PC-9 (cell line): ENCODE measurements at regions not wholly inside any gene's neighbourhood (a gene's known extent, or its start where the extent isn't known, plus 50 kb on each side); places are given as distances from the start of the nearest gene placed in this dataset.

Source experiments
- BruUV-seq: library from RNA; stranded (reverse); fragments of 400-500 nt; replicated peaks from 2 replicates; lab custom pipeline; 2021; lab: Mats Ljungman, UMichigan
- CTCF ChIA-PET: fragments of 300-600 bp; sonication (Branson Sonifier 250); formaldehyde crosslinking; loops from one replicate; lab custom pipeline; 2022; ENCODE audit warnings: antibody characterized with exemption; lab: Charles Lee
- POLR2A ChIA-PET: fragments of 300-600 bp; sonication (Branson Sonifier 250); formaldehyde crosslinking; loops from one replicate; lab custom pipeline; 2022; ENCODE audit warnings: antibody characterized with exemption; ENCODE audit not compliant: unreplicated experiment; lab: Charles Lee
- DNase-seq, 2 experiments: peaks; one replicate each; pipeline versions ENCODE4 v3.0.0 to v3.0.0-alpha.2; 2015 to 2022; ENCODE audit warnings: mixed read lengths in 1 of 2
- H2AFZ ChIP-seq: fragments of 200-600 bp; sonication (generic); 2 replicates; pipeline ENCODE4 v1.8.1; 2017; ENCODE audit warnings: antibody characterized with exemption
- H3F3A ChIP-seq: fragments of 200-600 bp; sonication (generic); 2 replicates; pipeline ENCODE4 v1.8.1; 2017; ENCODE audit warnings: antibody characterized with exemption, mild to moderate bottlenecking, low read depth; ENCODE audit not compliant: insufficient read depth
- H3K27ac ChIP-seq: fragments of 200-600 bp; sonication (generic); 2 replicates; pipeline ENCODE4 v1.6.1; 2016; ENCODE audit warnings: mixed run types
- H3K27me3 ChIP-seq: fragments of 200-600 bp; sonication (generic); 2 replicates; pipeline ENCODE4 v1.6.1; 2016; ENCODE audit warnings: low read depth, mixed run types; ENCODE audit not compliant: insufficient read depth
- H3K36me3 ChIP-seq: fragments of 200-600 bp; sonication (generic); 2 replicates; pipeline ENCODE4 v1.6.1; 2016; ENCODE audit warnings: low read depth, mixed run types
- H3K4me1 ChIP-seq: fragments of 200-600 bp; sonication (generic); replicated peaks from 2 replicates; pipeline ENCODE4 v1.6.1; 2016; ENCODE audit warnings: mixed run types; ENCODE audit not compliant: insufficient read depth
- H3K4me2 ChIP-seq: fragments of 200-600 bp; sonication (generic); 2 replicates; pipeline ENCODE4 v1.6.1; 2017; ENCODE audit warnings: mixed run types
- H3K4me3 ChIP-seq: fragments of 200-600 bp; sonication (generic); 2 replicates; pipeline ENCODE4 v1.6.1; 2016; ENCODE audit warnings: mixed run types
- H3K79me2 ChIP-seq: fragments of 200-600 bp; sonication (generic); 2 replicates; pipeline ENCODE4 v1.6.1; 2017; ENCODE audit warnings: low read depth, mixed run types
- H3K9me2 ChIP-seq: fragments of 200-600 bp; sonication (generic); 2 replicates; pipeline ENCODE4 v1.8.1; 2017; ENCODE audit warnings: mild to moderate bottlenecking; ENCODE audit not compliant: insufficient read depth
- H3K9me3 ChIP-seq: fragments of 200-600 bp; sonication (generic); 2 replicates; pipeline ENCODE4 v1.8.1; 2016; ENCODE audit warnings: low read depth; ENCODE audit not compliant: insufficient read depth
- H4K20me1 ChIP-seq: fragments of 200-600 bp; sonication (generic); 2 replicates; pipeline ENCODE4 v1.8.1; 2017; ENCODE audit not compliant: insufficient read depth
- CTCF ChIP-seq: fragments of 200-600 bp; sonication (generic); conservative IDR thresholded peaks from 2 replicates; pipeline ENCODE4 v1.6.1; 2017; ENCODE audit warnings: mixed run types, antibody characterized with exemption, mild to moderate bottlenecking, moderate library complexity
- EZH2 ChIP-seq: fragments of 200-600 bp; sonication (generic); IDR thresholded peaks from 2 replicates; pipeline ENCODE4 v1.8.0; 2017; ENCODE audit warnings: antibody characterized with exemption, low read depth
- intact Hi-C: fragments of 100-400 bp; cut with micrococcal nuclease; formaldehyde crosslinking; loops from one replicate; pipeline ENCODE4 v1.10.0; 2022; ENCODE audit not compliant: unreplicated experiment

GRCh38 chr2:226030788-226031646 lies 631.5 kb downstream of the NYAP2 start:
- Histone ChIP-seq H3K36me3 (no peaks in the 10 kb centered on the region), H3K4me1 (peaks cover 14% of the 10 kb centered on the region), H3K79me2 (no peaks in the 10 kb centered on the region), H3K27ac (peak overlapping the region; percentile 52), H3K27me3 (no peaks in the 10 kb centered on the region), H3F3A (peaks cover 26% of the 10 kb centered on the region), H2AFZ (peak overlapping the region; percentile 85), H4K20me1 (no peaks in the 10 kb centered on the region), H3K4me2 (peak overlapping the region; percentile 75), H3K9me3 (peaks cover 4% of the 10 kb centered on the region; the same call in 1 of the 2 replicates), H3K9me2 (no peaks in the 10 kb centered on the region), H3K4me3 (peak overlapping the region; percentile 63)
- CTCF ChIA-PET: no interaction called here
- DNase-seq: peak; percentile 49 to 65
- POLR2A ChIA-PET: interaction anchor here (0.7 to 0.8 kb wide), 2 partner anchors 106 to 989 kb away, joined by 3 read pairs; no protein-coding TSS in a partner anchor
- intact Hi-C loops: loop anchor here (5.0 kb wide), 1 partner anchor 666 kb away; no protein-coding TSS in a partner anchor
- no peak for TF ChIP-seq EZH2
- TF ChIP-seq CTCF: no peak
- BruUV-seq: no TSS peak

DNA sequence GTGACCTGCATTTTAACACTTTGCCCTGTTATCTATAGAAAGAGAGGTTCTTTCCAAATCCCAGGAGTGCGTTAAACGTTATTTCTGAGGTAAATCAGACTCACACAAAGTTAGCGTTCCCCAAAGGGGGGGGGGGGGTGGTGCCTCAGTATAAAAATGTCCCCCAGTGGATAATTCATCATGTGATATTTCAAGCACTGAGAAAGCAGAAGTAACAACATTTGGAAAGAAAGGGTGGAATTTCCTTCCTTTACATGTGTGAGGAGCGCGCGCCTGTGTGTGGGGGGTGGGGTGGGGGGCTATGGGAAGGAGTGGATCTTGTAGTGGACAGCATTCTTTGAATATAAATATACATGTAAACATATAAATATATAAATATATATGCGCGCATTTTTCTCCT lies 630.9 kb downstream of the NYAP2 start:
- no peak overlapping the region for H3K27ac ChIP-seq
- ChIA-PET CTCF (no interaction called here), POLR2A (interaction anchor here (0.7 to 0.8 kb wide), 2 partner anchors 107 to 989 kb away, joined by 3 read pairs; no protein-coding TSS in a partner anchor)
- H3F3A ChIP-seq: peaks cover 26% of the 10 kb centered on the region
- H3K4me1 ChIP-seq: peaks cover 14% of the 10 kb centered on the region
- DNase-seq: no peak
- H3K36me3 ChIP-seq: no peaks in the 10 kb centered on the region
- TF ChIP-seq EZH2 (no peak), CTCF (no peak)
- no peaks in the 10 kb centered on the region for H4K20me1 ChIP-seq
- H3K4me2 ChIP-seq: peak overlapping the region; percentile 75
- no peaks in the 10 kb centered on the region; the same call in 1 of the 2 replicates for H3K9me3 ChIP-seq
- H3K4me3 ChIP-seq: no peak overlapping the region
- no TSS peak for BruUV-seq
- no peaks in the 10 kb centered on the region for H3K79me2 ChIP-seq
- H3K27me3 ChIP-seq: no peaks in the 10 kb centered on the region
- H3K9me2 ChIP-seq: no peaks in the 10 kb centered on the region
- no peak overlapping the region for H2AFZ ChIP-seq
- intact Hi-C loops: loop anchor here (5.0 kb wide), 1 partner anchor 667 kb away; no protein-coding TSS in a partner anchor

DNA sequence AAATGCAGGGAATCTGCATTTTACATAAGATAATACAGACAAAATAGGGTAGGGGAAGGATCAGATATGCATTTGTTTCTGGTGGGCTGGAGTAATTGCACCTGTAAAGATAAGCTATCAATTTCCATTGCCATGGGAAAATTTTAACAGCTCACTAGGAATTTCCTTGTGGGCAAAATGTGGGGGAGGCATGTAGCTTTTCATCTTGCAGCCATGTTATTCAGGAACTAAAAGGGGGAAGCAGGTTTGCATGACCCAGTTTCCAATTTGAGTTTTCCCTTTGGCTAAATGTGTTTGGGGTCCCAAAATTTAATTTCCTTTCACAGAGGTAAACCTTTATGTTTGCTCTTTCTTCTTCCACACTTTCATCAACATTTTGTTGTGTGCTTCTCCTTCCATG lies 624.4 kb downstream of the NYAP2 start:
- no TSS peak for BruUV-seq
- ChIA-PET POLR2A (no interaction called here), CTCF (no interaction called here)
- H3K79me2 ChIP-seq: no peaks in the 10 kb centered on the region
- no peaks in the 10 kb centered on the region for H3F3A ChIP-seq
- intact Hi-C loops: no loop called here
- H3K4me2 ChIP-seq: no peak overlapping the region
- no peak for TF ChIP-seq CTCF
- no peak for TF ChIP-seq EZH2
- H3K27ac ChIP-seq: no peak overlapping the region
- H3K4me3 ChIP-seq: no peak overlapping the region
- H3K4me1 ChIP-seq: peaks cover 6% of the 10 kb centered on the region
- no peaks in the 10 kb centered on the region for H3K27me3 ChIP-seq
- no peak for DNase-seq
- H3K36me3 ChIP-seq: no peaks in the 10 kb centered on the region
- no peak overlapping the region for H2AFZ ChIP-seq
- peaks cover 3% of the 10 kb centered on the region; the same call in 1 of the 2 replicates for H3K9me3 ChIP-seq
- H4K20me1 ChIP-seq: no peaks in the 10 kb centered on the region
- no peaks in the 10 kb centered on the region for H3K9me2 ChIP-seq
